ENCODE measurements at regions not wholly inside any gene's neighbourhood (a gene's known extent, or its start where the extent isn't known, plus 50 kb on each side); places are given as distances from the start of the nearest gene placed in this dataset.

GRCh38 chr13:61470786-61471185 lies 55.1 kb upstream of the PCDH20 start:
- Histone ChIP-seq H3K36me3 (no peaks in the 10 kb centered on the region), H3K27ac (no peak overlapping the region), H3K9me3 (no peaks in the 10 kb centered on the region), H3K4me1 (ENCODE audit: control insufficient read depth in 1 of 2, low read depth in 2 of 2) (no peaks in the 10 kb centered on the region), H3K4me3 (no peak overlapping the region), H3K27me3 (replicated peaks; ENCODE audit: insufficient read depth) (no peaks in the 10 kb centered on the region)
- DNase-seq (ENCODE audit: low spot score): no peak
- TF ChIP-seq CTCF (IDR thresholded peaks at IDR 0.05): no peak
- ATAC-seq (ENCODE audit: insufficient number of reproducible peaks, low FRiP score, low read depth): no peak

- Histone ChIP-seq H3K4me1 (ENCODE audit: control insufficient read depth in 1 of 2, low read depth in 2 of 2) (no peaks in the 10 kb centered on the region), H3K9me3 (no peaks in the 10 kb centered on the region), H3K4me3 (no peak overlapping the region), H3K27ac (no peak overlapping the region), H3K27me3 (replicated peaks; ENCODE audit: insufficient read depth) (no peaks in the 10 kb centered on the region), H3K36me3 (no peaks in the 10 kb centered on the region)
- no peak for DNase-seq (ENCODE audit: low spot score)
- no peak for ATAC-seq (ENCODE audit: insufficient number of reproducible peaks, low FRiP score, low read depth)
- no peak for TF ChIP-seq CTCF (IDR thresholded peaks at IDR 0.05)
Observed at GRCh38 chr13:61466280-61466679, 50.6 kb upstream of the PCDH20 start.
